Lower leg skin (tissue), 4 donors: ENCODE measurements at regions not wholly inside any gene's neighbourhood (a gene's known extent, or its start where the extent isn't known, plus 50 kb on each side); places are given as distances from the start of the nearest gene placed in this dataset.

Experiments used
- DNase-seq, 2 donors: peaks; one replicate each; pipeline ENCODE4 v3.0.0-alpha.2; 2019; ENCODE audit warnings: low spot score in 2 of 2
- H3K4me3 ChIP-seq: fragments of 200-600 bp; sonication (generic); 2 replicates; pipeline ENCODE4 v1.5.1; 2017; ENCODE audit warnings: mild to moderate bottlenecking, low read depth; ENCODE audit not compliant: poor library complexity, severe bottlenecking
- CTCF ChIP-seq, 3 donors: fragments of 450-650 bp; IDR thresholded peaks; one replicate each; pipeline ENCODE4 v1.5.1; 2016; ENCODE audit warnings: antibody characterized with exemption in 3 of 3, mild to moderate bottlenecking in 3 of 3, moderate library complexity in 2 of 3
- POLR2A ChIP-seq, 2 donors: fragments of 450-650 bp; IDR thresholded peaks; one replicate each; pipeline ENCODE4 v1.6.1; 2016 to 2017; ENCODE audit warnings: antibody characterized with exemption in 2 of 2, mild to moderate bottlenecking in 1 of 2, moderate library complexity in 1 of 2
- WGBS, 2 donors: methylation state at CpG; one replicate each; pipeline ENCODE4 v1.1.5; 2018; 5-methylcytosine and 5-hydroxymethylcytosine counted together
- intact Hi-C: fragments of 100-400 bp; cut with DNase I; formaldehyde crosslinking; loops from one replicate; pipeline ENCODE4 v1.15.0; 2023; ENCODE audit warnings: low total_unique reads

GRCh38 chr2:120904379-120904778, 168.7 kb downstream of the GLI2 start:
- intact Hi-C loops: no loop called here
- TF ChIP-seq POLR2A (IDR thresholded peaks at IDR 0.05) (no peak), CTCF (IDR thresholded peaks at IDR 0.05) (no peak)
- 64 to 73% methylated on average over 8 of the region's 8 CpGs for WGBS, 2 donors
- no peak overlapping the region for H3K4me3 ChIP-seq
- DNase-seq: no peak

GRCh38 chr2:120904830-120905234, 169.2 kb downstream of the GLI2 start:
- DNase-seq: no peak
- no peak overlapping the region for H3K4me3 ChIP-seq
- no peak for TF ChIP-seq CTCF (IDR thresholded peaks at IDR 0.05)
- TF ChIP-seq POLR2A (IDR thresholded peaks at IDR 0.05): no peak
- intact Hi-C loops: no loop called here
- WGBS, 2 donors: 46 to 65% methylated on average over 5 of the region's 5 CpGs

GRCh38 chr2:120905298-120905697, 169.6 kb downstream of the GLI2 start:
- WGBS, 2 donors: 73 to 81% methylated on average over 3 to 5 of the region's 5 CpGs
- H3K4me3 ChIP-seq: no peak overlapping the region
- no peak for DNase-seq
- intact Hi-C loops: no loop called here
- TF ChIP-seq POLR2A (IDR thresholded peaks at IDR 0.05): no peak

- no peak for DNase-seq
- intact Hi-C loops: no loop called here
- no peak overlapping the region for H3K4me3 ChIP-seq
- 87 to 90% methylated on average over 17 of the region's 19 CpGs for WGBS, 2 donors
- TF ChIP-seq CTCF (IDR thresholded peaks at IDR 0.05) (no peak), POLR2A (IDR thresholded peaks at IDR 0.05) (no peak)
Observed at GRCh38 chr2:120905824-120906571, 170.3 kb downstream of the GLI2 start.

- DNase-seq: no peak
- TF ChIP-seq CTCF (IDR thresholded peaks at IDR 0.05) (no peak), POLR2A (IDR thresholded peaks at IDR 0.05) (no peak)
- H3K4me3 ChIP-seq: no peak overlapping the region
- 93 to 96% methylated on average over 6 of the region's 6 CpGs for WGBS, 2 donors
- intact Hi-C loops: no loop called here
Observed at GRCh38 chr2:120906914-120907313, 171.2 kb downstream of the GLI2 start.

- H3K4me3 ChIP-seq: no peak overlapping the region
- WGBS, 2 donors: 98% methylated on average over 4 of the region's 4 CpGs
- intact Hi-C loops: no loop called here
- DNase-seq: no peak
- TF ChIP-seq POLR2A (IDR thresholded peaks at IDR 0.05): no peak
- TF ChIP-seq CTCF (IDR thresholded peaks at IDR 0.05): no peak
Observed at GRCh38 chr2:120907822-120908221, 172.2 kb downstream of the GLI2 start.
